ENCODE measurements at regions not wholly inside any gene's neighbourhood (a gene's known extent, or its start where the extent isn't known, plus 50 kb on each side); places are given as distances from the start of the nearest gene placed in this dataset.

DNA sequence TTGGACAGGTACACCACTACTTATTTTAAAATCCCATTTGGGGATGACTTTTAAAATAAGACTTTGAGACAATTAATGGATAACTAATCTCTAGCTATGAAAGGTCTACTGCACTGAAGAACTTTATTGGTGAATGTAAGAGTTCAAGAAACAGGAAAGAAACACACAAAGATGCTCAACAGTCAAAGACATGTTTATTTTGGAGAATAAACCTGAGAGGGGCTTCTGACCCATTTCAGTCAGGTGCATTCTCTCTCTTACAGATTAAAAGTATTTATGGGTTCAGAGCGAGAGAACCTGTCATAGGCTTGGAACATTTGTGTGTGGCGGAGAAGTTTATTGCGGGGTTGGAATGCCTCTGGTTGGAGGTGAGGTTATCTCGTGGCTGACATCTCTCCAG, 94.3 kb upstream of the USP29 start:
- intact Hi-C loops (cut with micrococcal nuclease) = no loop called here
- Histone ChIP-seq H3K9me1 (ENCODE audit: control insufficient read depth, insufficient read depth, low read length) (no peaks in the 10 kb centered on the region), H3K9me3 (replicated peaks; ENCODE audit: control insufficient read depth, insufficient read depth, low read depth, low read length) (0 out of 2 replicates have a peak, but pooled peaks cover 2% of the 10 kb centered on the region), H3K9ac (ENCODE audit: insufficient read depth in 1 of 2, low read depth in 2 of 2, low read length in 2 of 2) (no peak overlapping the region), H3K4me1 (replicated peaks in 1 of 2; ENCODE audit: control insufficient read depth in 2 of 2, insufficient read depth in 2 of 2, low read length in 2 of 2) (no peaks in the 10 kb centered on the region), H2AFZ (ENCODE audit: low read depth, low read length) (no peak overlapping the region), H3K27me3 (ENCODE audit: control insufficient read depth in 2 of 2, insufficient read depth in 2 of 2, low read length in 2 of 2) (no peaks in the 10 kb centered on the region), H4K20me1 (replicated peaks; ENCODE audit: control insufficient read depth, insufficient read depth, low read length) (no peaks in the 10 kb centered on the region), H3K4me2 (ENCODE audit: insufficient read depth, low read length) (no peak overlapping the region), H3K79me2 (ENCODE audit: control insufficient read depth, insufficient read depth, low read length) (no peaks in the 10 kb centered on the region), H3K27ac (ENCODE audit: extremely low read depth, low read depth, low read length) (no peak overlapping the region), H3K4me3 (no peak overlapping the region), H3K36me3 (ENCODE audit: control insufficient read depth, insufficient read depth, low read length) (no peaks in the 10 kb centered on the region)
- ChIA-PET CTCF (ENCODE audit: low intra/inter-chr PET ratio) (no interaction called here), POLR2A (no interaction called here)
- 4% methylated on average over 4 of the region's 4 CpGs for WGBS (ENCODE audit: insufficient coverage, low coverage, missing lambda C conversion rate)
- in situ Hi-C loops (cut with MboI) = no loop called here
- BruUV-seq (replicated peaks) = no TSS peak
- ATAC-seq (no peak), FAIRE-seq (no peak), DNase-seq (ENCODE audit: extremely low read depth in 1 of 4, low spot score in 3 of 4) (no peak)
- TF ChIP-seq MEF2D (tag; conservative IDR thresholded peaks at IDR 0.05; ENCODE audit: low read depth) (no peak), NFIX (CRISPR knock-in tag; IDR thresholded peaks at IDR 0.05; ENCODE audit: low read depth) (no peak), TCF7 (IDR thresholded peaks at IDR 0.05; ENCODE audit: borderline replicate concordance) (no peak), GABPA (tag; conservative IDR thresholded peaks at IDR 0.05; ENCODE audit: low read depth) (no peak), POU5F1 (IDR thresholded peaks at IDR 0.05; ENCODE audit: borderline replicate concordance, low read depth, low read length, partially characterized antibody) (no peak), ZNF764 (CRISPR knock-in tag; IDR thresholded peaks at IDR 0.05; ENCODE audit: low read depth) (no peak), ZNF12 (CRISPR knock-in tag; IDR thresholded peaks at IDR 0.05) (no peak), FOXA3 (CRISPR knock-in tag; conservative IDR thresholded peaks at IDR 0.05 in 1 of 2, IDR thresholded peaks at IDR 0.05 in 1 of 2) (no peak), LEF1 (IDR thresholded peaks at IDR 0.05) (no peak), ZNF143 (CRISPR knock-in tag; IDR thresholded peaks at IDR 0.05) (no peak), ZNF507 (tag; conservative IDR thresholded peaks at IDR 0.05) (no peak), ZNF79 (CRISPR knock-in tag; IDR thresholded peaks at IDR 0.05; ENCODE audit: low read depth) (no peak)
- TF ChIP-seq, protein P1, sequence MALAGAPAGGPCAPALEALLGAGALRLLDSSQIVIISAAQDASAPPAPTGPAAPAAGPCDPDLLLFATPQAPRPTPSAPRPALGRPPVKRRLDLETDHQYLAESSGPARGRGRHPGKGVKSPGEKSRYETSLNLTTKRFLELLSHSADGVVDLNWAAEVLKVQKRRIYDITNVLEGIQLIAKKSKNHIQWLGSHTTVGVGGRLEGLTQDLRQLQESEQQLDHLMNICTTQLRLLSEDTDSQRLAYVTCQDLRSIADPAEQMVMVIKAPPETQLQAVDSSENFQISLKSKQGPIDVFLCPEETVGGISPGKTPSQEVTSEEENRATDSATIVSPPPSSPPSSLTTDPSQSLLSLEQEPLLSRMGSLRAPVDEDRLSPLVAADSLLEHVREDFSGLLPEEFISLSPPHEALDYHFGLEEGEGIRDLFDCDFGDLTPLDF (CRISPR knock-in tag; IDR thresholded peaks at IDR 0.05) = no peak
- TF ChIP-seq, protein P2, sequence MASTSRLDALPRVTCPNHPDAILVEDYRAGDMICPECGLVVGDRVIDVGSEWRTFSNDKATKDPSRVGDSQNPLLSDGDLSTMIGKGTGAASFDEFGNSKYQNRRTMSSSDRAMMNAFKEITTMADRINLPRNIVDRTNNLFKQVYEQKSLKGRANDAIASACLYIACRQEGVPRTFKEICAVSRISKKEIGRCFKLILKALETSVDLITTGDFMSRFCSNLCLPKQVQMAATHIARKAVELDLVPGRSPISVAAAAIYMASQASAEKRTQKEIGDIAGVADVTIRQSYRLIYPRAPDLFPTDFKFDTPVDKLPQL (IDR thresholded peaks at IDR 0.05; ENCODE audit: extremely low read depth, insufficient read length) = no peak
- TF ChIP-seq, protein P3, sequence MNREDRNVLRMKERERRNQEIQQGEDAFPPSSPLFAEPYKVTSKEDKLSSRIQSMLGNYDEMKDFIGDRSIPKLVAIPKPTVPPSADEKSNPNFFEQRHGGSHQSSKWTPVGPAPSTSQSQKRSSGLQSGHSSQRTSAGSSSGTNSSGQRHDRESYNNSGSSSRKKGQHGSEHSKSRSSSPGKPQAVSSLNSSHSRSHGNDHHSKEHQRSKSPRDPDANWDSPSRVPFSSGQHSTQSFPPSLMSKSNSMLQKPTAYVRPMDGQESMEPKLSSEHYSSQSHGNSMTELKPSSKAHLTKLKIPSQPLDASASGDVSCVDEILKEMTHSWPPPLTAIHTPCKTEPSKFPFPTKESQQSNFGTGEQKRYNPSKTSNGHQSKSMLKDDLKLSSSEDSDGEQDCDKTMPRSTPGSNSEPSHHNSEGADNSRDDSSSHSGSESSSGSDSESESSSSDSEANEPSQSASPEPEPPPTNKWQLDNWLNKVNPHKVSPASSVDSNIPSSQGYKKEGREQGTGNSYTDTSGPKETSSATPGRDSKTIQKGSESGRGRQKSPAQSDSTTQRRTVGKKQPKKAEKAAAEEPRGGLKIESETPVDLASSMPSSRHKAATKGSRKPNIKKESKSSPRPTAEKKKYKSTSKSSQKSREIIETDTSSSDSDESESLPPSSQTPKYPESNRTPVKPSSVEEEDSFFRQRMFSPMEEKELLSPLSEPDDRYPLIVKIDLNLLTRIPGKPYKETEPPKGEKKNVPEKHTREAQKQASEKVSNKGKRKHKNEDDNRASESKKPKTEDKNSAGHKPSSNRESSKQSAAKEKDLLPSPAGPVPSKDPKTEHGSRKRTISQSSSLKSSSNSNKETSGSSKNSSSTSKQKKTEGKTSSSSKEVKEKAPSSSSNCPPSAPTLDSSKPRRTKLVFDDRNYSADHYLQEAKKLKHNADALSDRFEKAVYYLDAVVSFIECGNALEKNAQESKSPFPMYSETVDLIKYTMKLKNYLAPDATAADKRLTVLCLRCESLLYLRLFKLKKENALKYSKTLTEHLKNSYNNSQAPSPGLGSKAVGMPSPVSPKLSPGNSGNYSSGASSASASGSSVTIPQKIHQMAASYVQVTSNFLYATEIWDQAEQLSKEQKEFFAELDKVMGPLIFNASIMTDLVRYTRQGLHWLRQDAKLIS (CRISPR knock-in tag; IDR thresholded peaks at IDR 0.05) = no peak
- TF ChIP-seq, protein P4, sequence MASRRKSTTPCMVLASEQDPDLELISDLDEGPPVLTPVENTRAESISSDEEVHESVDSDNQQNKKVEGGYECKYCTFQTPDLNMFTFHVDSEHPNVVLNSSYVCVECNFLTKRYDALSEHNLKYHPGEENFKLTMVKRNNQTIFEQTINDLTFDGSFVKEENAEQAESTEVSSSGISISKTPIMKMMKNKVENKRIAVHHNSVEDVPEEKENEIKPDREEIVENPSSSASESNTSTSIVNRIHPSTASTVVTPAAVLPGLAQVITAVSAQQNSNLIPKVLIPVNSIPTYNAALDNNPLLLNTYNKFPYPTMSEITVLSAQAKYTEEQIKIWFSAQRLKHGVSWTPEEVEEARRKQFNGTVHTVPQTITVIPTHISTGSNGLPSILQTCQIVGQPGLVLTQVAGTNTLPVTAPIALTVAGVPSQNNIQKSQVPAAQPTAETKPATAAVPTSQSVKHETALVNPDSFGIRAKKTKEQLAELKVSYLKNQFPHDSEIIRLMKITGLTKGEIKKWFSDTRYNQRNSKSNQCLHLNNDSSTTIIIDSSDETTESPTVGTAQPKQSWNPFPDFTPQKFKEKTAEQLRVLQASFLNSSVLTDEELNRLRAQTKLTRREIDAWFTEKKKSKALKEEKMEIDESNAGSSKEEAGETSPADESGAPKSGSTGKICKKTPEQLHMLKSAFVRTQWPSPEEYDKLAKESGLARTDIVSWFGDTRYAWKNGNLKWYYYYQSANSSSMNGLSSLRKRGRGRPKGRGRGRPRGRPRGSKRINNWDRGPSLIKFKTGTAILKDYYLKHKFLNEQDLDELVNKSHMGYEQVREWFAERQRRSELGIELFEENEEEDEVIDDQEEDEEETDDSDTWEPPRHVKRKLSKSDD (conservative IDR thresholded peaks at IDR 0.05; ENCODE audit: low read length) = no peak

All from K562 (cell line).